GM19395 (cell line): ENCODE measurements at regions not wholly inside any gene's neighbourhood (a gene's known extent, or its start where the extent isn't known, plus 50 kb on each side); places are given as distances from the start of the nearest gene placed in this dataset.

Source experiments
- ATAC-seq: cut with Tn5 transposase; IDR thresholded peaks from one replicate; pipeline ENCODE4 v1.9.1; 2021; ENCODE audit warnings: mild to moderate bottlenecking, moderate library complexity; ENCODE audit not compliant: unreplicated experiment

DNA sequence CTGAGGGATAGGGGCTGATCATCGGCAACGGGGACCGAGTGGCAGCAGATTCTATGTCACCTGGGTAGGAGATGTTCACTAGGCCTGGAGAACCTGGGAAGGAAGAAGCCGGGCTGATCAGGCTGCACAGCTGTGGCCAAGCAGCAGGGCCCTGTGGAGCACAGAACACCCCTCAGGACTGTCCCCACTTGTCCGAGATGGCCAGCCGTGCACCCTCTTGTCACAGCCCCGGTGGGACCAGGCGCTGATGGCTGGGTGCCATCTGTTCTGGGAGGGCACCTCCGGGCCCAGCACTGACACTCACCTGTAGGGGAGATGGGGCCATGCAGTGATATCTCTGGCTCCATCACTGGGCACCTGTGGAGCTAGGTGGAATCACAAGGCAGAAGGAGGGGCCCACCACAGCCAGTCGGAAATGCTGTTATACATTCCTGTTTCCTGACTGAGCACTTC lies 217.9 kb upstream of the RAB6C start:
- no peak for ATAC-seq

DNA sequence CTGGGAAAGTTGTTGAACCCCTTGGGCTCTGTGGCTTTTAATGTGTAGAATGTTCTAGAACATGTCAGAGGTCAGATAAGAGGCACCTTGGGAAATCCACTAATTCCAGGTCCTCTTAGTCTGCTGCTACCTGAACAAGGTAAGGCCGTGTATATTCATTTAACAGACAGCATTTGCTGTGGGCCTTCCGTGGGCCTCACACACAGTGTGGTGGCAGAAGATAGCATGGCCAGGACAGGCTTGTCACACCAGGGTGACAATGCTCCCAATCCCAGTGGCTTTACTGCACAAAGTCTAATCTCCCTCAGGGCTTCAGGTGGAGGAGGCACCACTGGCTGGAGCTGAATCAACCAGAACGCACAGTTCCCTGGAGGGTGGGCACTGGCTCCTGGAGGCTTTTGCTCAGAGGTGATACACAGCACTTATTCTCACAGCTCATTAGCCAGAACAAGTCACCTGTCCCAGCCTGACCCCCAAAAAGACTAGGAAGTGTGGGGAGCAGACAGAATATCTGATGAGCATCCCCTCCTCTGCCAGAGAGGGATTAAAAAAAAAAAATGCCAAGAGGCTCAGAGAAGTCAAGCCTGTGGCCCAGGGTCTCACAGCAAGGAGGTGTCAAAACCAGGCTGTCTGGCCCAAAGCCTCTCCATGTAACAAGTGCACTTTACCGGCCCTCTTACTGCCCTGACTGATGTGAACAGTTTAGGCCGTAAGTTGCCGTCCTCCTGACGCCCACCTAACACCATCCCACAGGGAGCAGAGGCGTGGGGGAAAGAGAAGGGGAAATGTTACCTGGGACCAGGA lies 216.9 kb upstream of the RAB6C start:
- no peak for ATAC-seq

DNA sequence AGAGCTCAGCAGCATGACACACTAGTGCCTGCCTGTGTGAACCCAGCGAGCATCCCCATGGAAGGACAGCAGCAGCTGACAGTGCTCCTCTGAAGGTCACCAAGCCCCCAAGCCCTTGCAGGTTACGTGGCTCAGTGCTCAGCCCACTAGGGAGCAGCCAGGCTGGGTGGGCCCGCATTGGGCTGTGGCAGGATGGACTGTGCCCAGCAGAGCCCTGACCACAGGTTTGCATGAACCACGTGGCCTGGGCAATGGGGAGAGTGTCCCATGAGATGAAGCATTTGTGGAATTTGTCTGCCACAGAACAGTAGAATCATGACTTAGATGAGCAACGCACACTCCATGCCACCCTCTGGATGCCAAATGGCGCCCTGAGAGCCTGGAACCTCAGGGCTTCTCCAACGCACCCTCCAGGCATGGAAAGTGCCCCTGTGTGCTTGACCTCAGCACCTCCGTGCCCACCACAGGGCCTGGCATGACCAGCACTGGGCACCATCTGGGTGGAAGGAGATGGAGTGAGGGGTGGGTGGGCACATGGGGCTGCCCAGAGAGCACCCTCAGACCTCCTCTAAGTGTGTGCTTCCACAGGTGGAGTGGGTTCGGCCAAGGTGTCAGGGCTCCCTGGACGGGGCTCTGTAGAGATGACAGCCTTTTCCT lies 216.1 kb upstream of the RAB6C start:
- no peak for ATAC-seq

DNA sequence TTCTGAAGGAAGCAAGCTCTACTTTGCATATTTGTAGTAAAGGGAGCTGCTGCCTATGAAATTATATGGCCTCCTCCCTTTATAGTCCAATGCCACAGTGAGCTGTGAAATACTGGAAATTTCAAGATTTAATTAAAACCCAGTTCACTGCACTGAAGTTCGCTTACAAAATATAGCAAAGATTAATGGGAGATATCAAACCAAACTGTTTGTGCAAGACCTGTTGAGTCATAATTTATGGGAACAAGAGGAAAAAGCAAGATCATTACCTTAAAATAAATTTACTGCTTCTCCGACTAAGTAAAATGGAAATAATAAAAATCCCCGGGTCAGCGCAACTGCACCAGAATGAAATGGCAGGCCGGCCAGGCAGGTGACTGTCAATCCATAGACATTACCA lies 215.5 kb upstream of the RAB6C start:
- no peak for ATAC-seq

DNA sequence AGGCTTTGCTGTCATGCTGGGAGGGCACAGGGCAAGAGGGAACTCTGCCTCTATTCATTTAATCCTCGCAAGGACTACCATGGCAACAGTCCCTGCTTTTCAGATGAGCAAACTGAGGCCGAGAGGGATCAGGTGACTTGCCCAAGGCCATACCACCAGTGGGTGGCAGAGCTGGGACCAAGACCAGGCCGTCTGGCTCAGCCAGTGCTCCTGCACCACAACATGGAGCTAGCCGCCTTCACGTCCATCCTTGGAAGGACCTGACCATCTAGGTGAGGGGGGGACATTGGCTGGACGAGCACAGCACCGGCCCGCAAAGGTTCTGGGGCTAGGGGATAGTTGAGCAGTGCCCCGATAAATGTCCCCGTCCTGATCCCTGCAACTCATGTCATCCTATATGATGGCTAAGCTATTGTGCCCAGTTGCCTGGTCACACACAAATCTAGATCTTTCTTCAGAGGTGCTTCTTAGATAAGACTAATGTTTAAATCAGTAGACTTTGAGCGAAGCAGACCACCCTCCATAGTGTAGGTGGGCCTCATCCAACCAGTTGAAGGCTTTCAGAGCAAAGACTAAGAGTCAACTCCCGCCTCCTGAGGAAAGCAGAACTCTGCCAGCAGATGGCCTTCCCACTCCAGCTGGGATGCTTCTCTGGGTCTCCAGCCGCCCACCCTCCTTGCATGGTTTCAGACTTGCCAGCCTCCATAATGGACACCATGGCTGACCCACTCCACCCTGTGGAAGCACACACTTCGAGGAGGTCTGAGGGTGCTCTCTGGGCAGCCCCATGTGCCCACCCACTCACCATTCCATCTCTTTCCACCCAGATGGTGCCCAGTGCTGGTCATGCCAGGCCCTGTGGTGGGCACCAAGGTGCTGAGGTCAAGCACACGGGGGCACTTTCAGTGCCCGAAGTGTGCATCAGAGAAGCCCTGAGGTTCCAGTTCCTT lies 214.8 kb upstream of the RAB6C start:
- ATAC-seq = no peak

DNA sequence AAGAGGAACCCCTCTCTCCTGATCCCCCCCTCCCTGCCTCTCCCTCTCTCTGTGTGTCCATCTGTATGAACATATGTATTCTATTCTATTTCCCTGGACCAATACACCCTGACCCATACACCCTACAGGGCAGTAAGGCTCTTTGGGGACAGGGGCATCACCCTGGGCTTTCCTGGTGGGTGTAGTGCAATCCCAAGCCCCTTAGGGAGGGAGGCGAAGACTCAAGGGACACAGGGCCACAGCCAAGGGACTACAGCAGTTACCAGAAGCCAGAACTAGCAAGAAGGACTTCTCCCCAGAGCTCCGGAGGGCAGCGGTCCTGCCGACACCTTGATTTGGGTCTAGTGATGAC lies 214.2 kb upstream of the RAB6C start:
- no peak for ATAC-seq

DNA sequence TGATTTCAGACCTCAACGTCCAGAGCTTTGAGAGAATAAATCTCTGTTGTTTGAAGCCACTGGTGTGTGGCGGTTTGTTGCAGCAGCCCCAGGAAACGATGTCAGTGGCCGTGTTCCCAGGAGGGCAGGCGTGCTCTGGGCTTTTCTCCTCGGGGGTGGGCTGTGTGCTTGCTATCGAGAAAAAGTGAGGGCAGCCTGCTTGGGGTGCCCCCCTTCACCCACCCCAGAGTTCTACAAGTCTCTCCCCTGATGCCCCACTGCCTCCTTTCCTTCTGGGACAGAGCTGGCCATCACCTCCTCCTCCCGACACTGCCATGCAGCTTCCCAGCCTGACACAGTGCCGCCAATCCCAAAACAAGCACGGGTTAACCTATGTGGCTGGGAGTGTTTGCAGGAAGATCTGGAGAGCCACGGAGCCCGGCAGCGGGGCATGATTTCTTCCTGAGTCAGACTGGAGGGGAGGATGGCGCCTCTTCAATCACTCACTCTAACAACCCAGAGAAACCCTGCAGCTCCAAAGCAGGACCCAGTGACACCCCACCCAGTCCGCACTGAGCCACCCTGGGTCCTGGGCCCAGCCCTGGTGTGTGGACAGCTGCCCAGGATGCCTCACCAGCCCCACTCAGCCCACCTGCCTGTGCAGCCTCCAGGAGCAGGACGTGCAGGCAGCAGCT lies 213.7 kb upstream of the RAB6C start:
- ATAC-seq = no peak

DNA sequence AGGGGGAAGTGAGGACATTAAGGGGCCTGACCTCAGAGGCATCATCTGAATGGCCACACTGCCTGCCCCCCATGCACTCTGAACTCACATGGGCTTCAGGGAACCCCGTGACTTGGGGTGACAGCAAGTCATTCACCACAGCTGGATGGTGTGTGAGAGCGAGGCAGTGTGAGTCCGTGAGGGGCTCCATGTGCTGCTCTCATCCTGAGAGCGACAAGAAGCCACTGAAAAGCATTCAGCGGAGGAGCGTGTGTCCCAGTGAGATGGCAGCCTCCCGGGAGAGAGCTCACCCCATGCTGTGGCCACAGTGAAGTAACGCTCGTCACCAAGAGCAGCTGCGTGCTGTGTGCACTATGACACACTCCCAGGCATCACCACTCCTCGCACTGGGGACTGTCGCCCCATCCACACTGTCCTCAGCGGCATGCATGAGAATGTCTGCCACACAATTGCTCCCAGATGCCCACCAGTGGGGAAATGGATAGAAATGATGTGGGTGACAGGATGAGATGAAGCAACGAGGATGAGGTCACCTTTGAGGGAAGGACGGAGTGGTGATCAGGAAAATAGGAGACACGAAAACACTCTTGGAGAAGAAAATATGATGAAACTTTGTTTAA lies 213.0 kb upstream of the RAB6C start:
- no peak for ATAC-seq

DNA sequence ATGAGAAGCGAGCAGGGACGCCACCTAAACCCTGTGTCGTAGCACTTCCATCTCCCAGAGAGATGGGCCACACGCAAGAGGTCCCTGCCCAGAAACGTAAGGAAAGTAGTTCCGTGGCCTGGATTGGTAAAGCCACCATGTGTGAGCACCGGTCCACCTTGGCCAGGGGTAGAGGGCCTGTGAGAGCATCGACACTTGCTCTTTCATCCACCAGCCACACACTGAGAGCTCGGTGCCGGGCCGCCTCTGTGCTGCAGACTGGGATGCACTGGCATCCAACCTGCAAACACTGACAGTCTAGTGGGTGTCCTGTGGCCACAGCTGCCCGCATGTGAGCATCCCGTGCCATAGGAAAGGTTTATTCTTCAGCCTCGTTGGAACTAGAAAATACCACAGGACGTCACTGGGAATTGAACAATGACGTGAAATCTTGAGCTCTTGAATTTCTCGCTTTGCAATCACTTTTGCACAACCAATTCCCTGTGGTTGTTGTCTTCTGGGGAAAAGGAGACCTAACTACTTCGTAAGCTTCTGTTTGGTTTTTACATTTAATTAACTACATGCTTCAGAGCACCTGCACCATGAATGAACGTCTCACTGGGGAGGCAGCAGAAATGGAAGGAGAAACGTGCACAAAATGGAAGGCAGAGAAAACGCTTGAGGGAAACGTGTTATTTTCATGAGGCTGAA lies 212.0 kb upstream of the RAB6C start:
- no peak for ATAC-seq

DNA sequence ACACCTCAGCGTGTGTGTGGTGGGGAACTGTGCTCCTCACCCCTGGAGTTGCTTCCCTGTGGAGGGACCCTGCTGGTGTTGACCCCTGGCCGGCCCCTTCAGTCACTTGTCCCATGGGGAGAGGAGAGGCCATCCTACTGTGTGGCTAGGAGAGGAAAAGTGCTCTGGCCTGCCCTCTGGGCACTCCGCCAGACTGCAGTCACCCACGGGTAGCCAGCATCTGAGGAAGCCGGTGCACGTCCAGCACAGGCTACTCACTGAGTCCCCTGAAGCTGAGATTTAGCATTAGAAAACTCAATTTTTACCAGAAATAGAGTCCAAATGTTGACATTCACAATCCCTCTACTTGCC lies 211.5 kb upstream of the RAB6C start:
- ATAC-seq = no peak

DNA sequence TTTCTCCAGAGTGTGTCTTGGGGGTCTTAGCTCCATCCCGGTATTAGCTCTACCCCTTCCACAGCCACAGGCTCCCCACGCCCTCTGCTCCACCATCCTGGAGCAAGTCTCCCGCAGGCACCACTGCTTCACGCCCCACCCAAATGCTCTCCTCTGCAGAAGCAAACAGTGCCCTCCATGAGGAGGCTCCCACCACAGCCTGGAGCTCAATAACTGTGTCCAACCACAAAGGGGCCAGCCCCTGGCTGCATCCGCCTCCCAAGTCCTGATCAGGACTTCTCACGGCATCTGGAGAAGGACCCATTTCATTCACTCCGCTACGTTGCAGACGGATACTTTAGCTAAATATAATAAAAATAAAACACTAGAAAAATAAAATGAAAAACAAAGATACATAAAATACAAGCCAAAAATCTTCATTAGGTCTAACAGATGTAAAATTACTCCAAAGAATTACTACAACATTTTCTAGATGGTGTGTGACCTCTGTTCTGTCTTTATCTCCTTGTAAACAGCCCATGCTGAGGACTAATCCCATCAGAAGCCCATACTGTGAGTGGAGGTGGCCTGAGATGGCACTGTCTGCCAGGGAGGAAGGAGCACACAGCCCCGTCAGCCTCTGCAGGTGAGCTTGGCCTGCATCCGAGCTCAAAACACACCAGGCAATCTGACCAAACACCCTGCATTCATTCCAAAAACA lies 210.8 kb upstream of the RAB6C start:
- ATAC-seq = no peak

DNA sequence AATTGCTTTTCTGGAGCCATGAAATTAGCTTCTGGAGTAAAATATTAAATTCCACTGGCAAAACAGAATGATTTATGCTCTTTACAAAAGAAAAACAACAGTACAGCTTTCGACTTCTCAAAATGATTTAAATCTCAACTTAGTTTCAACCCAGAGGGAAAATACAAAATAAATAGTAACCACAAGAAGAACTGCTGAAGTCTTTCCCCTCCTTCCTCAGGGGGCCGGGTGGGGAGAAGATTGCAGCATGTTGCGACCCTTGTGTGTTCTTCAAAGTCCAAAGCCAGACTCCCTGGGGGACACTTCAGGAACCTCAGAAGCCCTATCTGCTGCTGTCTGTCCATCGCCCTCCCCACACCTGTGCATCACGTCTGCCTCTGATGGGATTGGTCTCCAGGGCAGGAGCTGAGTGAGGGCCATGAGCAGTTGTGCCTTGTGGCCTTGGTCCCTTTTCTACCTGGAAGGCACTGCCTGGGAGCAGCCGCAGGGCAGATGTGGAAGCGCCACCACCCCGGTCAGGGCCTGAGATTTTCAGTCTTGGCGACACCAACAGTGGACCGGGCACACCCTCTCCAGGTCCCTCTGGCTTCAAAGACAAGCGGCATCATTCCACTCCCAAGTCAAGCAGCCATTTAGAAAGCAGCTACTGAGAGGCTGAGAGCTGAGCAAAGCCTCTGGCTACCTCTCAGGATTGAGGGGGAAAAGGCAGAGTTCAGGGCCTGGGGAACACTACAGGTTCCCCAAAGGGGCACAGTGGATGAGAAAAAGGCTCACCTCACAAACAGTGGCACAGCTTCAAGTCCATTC lies 210.1 kb upstream of the RAB6C start:
- ATAC-seq = no peak

DNA sequence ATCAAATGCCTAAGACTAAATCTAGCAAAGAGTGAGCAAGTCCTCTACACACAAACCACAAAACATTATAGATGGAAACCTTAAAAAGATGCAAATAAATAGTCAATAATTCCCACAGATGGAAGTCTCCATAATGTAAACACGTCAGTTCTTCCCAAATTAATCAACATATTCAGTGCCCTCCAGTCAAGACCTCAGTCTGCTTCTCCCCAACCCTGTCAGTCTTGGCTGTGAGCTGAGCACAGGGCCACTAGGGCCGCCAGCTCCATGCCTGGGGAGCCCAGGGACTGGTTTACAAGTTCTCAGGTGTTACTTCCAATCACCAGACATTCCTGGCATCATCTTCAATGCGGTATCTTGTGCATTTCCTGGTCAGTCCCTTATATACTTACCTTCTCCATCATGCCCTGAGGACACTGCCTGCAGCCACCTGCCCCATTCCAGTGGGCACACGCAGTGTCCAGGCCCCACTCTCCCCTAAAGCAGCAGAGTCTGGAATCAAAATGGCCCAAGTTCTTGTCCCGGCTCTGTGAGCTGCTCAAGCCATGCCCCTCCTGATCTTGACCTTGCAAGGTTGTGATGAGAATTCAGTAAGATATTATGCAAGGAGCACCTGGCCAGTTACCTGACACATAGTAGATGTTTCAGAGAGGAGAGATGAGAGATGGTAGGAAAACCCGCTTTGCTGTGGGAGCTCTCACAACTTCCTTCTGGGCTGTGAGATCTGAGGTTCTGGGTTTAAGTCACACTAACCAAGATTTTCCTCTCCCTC lies 207.9 kb upstream of the RAB6C start:
- ATAC-seq = no peak

DNA sequence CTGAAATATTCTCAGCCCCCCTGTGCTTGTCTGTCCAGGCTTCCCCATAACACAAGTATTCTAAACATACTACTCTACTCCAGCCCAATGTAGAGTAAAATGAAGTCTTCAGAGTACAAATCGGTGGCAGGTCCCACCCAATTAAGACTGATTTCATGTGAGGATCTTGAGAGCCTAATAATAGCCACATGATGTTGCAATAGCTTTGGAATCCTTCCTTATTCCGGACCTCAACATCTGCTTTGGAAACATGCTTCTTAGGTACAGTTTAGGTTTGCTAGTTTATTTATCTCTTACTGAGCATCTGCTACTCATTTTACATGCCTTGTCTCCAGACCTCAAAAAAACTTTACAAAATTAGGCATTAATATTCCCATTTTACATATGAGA lies 207.3 kb upstream of the RAB6C start:
- ATAC-seq = no peak

DNA sequence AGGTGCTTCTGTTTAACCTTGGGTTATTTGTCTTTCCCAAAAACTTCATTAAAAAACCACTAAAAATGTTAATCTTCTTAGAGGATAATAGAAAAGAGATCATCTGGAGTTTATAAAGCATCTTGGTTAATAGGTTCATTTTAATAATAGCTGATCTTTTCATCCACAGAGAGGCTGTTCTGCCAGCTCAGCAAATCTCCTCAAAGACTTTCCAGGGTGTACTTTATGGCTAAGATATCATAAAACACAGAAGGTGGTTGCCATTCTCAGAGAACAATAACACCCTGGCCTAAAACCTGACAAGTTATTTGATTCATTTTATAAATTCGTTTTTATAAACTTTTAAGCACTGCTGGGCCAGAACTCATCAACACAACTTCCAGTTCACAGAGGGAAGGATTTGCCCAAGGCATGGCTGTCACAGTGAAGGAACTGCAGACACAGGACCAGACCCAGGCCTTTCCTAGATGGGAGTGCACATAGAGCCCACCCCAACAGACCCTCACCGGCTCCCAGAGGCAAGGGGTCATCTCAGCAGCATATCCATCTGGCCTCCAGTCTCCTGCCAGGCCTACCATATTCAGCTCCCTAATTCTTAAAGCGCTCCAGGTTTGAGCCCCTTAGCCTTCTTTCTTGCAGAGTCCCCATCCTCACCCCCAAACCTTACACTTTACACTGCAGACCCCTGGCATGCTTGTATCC lies 203.4 kb upstream of the RAB6C start:
- ATAC-seq = no peak

DNA sequence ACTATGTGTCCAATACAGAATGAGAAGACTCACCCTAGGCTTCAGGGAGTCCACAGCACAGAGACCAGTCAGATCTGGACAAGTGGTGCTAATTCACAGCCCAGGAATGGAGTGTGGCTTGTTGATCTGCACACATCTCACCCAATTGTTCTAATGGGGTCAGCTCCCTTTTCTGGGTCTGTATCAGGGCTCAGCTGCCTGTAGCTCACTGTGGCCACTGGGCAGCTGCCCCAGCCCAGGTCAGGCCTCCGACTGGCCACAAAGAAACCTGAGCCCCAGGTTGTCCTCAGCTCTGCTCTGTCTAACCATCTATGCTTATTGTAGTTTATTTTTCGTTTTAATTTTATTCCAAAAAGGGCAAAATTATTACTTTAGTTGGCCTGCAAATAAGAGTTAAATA lies 202.3 kb upstream of the RAB6C start:
- ATAC-seq = no peak
